ENCODE measurements at regions not wholly inside any gene's neighbourhood (a gene's known extent, or its start where the extent isn't known, plus 50 kb on each side); places are given as distances from the start of the nearest gene placed in this dataset.

DNA sequence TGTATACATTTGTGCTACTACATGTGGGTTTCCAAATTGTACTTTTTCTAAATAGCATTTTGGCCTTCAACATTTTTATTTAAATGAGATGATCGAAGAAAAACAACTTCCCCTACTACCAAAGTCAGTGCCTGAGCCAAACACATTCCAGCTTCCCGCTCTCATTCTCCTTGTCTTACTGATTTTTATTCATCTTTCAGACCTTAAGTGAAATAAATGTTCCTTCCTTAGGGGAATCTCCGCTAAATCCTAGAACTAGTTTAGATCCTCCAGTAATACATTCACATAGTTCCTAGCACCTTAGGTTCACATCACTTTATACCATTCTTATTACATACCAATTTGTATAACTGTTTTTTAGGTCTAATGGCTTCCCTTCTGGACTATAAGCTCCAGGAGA is 122.3 kb upstream of the COL3A1 start:
- TF ChIP-seq POLR2A (IDR thresholded peaks at IDR 0.05): no peak
- TF ChIP-seq, protein P1, sequence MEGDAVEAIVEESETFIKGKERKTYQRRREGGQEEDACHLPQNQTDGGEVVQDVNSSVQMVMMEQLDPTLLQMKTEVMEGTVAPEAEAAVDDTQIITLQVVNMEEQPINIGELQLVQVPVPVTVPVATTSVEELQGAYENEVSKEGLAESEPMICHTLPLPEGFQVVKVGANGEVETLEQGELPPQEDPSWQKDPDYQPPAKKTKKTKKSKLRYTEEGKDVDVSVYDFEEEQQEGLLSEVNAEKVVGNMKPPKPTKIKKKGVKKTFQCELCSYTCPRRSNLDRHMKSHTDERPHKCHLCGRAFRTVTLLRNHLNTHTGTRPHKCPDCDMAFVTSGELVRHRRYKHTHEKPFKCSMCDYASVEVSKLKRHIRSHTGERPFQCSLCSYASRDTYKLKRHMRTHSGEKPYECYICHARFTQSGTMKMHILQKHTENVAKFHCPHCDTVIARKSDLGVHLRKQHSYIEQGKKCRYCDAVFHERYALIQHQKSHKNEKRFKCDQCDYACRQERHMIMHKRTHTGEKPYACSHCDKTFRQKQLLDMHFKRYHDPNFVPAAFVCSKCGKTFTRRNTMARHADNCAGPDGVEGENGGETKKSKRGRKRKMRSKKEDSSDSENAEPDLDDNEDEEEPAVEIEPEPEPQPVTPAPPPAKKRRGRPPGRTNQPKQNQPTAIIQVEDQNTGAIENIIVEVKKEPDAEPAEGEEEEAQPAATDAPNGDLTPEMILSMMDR (IDR thresholded peaks at IDR 0.05): no peak
